Caki2 (cell line): ENCODE measurements at regions not wholly inside any gene's neighbourhood (a gene's known extent, or its start where the extent isn't known, plus 50 kb on each side); places are given as distances from the start of the nearest gene placed in this dataset.

Experiments used
- DNase-seq: peaks from one replicate; pipeline ENCODE4 v3.0.0-alpha.2; 2015; ENCODE audit warnings: low read depth
- in situ Hi-C: cut with HindIII; loops from 2 replicates; pipeline ENCODE4 v1.10.0; 2016; ENCODE audit warnings: low sequenced_read_pairs, low pct_unique_long_range_greater_than_20kb, mixed read lengths

DNA sequence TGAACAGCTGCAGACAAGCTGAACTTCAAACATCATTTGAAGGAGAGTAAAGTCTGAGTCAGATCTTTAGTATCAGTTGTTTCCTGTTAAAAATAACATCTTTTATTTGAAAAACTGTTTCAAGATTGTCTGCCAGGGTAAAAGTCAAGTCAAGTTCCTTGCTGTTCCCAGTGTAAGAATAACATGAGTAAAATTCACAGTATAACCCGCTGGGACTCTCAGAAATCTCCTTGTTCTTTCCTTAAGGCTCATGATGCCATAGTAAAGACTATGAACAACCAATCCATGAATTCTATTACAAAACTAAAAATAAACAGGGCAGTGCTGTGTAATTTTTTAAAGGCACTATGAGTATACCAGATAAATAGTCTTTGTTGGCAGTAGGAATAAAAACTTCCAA, 112.9 kb downstream of the IRS2 start:
- DNase-seq: no peak
- in situ Hi-C loops: no loop called here

DNA sequence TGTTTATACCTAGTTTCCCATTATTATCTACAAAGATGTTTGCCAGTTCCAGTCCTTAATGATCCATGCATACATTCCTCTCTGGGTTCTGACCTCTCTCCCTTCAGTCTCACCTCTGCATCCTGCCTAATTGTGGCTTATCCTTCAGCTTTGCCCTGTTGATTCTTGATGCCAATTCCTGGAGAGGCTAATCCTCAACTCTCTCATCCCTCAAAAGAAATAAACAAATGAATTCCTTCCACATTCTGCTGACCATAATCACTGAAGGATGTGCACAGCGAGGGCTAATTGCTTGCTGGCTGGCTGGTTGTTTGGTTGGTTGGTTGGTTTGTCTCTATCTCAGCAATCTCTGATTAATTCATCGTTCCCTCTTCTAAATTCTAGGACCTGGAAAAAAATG, 113.8 kb downstream of the IRS2 start:
- in situ Hi-C loops: no loop called here
- DNase-seq: peak; percentile 52

DNA sequence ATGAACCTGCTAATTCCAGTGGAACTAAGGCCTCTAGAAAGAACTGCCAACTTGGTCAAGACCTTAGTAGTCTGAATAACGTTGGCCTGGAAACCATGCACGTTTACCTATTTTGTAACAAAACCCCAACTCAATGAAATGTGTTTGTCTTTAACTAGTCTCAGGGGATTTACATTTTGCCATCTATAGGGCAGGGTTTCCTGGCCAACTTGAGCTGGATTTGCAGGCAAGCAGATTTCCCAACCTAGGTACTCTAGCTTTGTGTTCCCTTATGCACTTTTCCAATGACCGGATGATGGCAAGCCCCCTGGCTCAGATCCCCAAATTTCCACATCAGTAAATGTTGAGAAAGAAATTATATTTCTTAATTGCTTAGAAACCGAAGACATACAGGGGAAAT, 114.5 kb downstream of the IRS2 start:
- in situ Hi-C loops: no loop called here
- no peak for DNase-seq

DNA sequence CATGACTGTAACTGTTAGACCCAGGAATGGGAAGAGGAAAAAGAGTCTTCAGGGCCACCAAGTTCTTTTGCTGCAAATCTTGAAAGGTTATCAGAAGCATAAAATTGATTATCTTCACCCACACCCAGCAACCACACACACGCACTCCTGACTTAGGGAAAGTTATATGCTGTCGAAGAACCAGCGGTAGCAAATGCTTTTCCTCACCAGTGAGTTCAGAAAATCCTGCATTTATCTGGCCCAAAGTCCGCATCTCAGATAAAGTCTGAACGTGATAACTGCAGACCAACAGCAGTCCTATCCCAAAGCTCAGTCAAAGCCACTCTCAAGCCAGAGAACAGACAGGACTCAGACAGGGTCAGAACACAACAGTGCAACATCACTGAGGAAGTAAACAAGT, 115.6 kb downstream of the IRS2 start:
- in situ Hi-C loops: no loop called here
- DNase-seq: no peak

DNA sequence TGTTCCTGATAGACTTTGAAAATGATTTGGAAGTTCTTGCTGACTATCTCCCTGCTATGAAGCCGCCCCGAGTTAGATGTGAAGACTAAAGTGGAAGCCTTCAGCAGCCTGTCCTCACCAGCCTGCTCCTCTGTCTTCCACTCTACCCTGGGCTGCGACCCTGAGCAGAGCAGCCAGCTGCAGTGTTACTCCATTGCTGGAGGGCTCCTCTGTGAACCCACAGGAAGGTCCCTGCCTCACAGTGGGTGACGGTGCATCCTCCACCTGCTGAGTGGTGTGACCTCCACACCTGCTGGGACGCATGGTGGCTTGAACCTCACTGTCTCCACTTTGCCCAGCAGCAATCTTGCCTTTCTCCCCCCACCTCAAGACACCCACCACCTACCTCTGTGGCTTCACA, 116.4 kb downstream of the IRS2 start:
- in situ Hi-C loops: no loop called here
- no peak for DNase-seq

DNA sequence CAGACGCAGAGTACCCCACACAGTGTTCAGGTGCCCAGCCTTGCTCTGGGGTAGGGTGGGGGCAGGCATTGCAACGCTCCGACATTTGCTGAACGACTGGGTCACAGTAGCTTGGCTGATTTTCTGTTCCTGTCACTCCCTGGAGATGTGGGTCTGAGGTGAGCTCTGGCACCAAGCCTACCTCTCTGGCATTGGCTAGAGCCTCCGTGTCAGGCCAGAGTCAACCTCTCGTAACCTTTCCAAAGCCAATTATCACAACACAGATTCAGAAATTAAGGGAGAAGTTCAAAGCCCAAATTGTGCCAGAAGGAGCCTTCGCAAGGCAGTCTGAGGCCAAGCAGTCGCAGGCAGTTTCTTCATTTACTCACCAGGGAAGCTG, 117.2 kb downstream of the IRS2 start:
- in situ Hi-C loops: no loop called here
- DNase-seq: no peak

DNA sequence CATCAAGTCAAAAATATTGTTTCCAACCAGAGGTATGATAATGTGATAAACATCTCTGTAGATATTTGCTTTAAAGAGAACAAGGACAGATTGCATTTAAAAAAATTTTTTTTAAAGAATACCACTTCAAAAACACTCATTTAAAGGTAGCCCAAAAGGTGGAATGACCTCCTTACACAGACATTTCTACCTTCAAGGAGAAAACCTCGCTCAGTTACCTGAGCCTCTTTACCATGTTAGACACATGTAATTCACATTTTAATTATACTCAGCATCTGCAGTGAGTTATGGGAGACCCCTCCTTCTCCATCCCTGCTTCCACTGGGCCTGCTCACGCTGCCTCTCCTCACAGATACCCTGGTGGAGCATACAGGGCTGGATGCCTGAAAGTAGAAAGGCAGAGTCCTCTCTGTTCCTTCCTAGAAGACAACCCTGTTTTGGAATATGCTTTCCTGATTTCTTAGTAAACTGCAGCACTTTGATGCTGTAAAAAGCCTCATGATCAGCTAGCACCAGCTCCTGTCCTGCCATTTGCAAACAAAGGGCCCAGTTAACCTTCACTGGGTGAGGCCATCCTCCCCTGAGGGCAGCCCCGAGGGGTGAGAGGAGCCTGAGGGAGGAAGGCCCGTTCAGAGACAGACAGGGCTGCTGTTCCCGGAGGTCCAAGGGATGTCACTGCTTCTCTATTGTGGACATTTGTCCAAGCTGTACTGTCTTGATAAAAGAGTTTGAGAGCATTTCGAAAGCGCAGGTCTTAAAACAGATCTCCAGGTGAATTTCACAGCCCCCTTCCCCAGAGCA, 117.8 kb downstream of the IRS2 start:
- no peak for DNase-seq
- in situ Hi-C loops: no loop called here

DNA sequence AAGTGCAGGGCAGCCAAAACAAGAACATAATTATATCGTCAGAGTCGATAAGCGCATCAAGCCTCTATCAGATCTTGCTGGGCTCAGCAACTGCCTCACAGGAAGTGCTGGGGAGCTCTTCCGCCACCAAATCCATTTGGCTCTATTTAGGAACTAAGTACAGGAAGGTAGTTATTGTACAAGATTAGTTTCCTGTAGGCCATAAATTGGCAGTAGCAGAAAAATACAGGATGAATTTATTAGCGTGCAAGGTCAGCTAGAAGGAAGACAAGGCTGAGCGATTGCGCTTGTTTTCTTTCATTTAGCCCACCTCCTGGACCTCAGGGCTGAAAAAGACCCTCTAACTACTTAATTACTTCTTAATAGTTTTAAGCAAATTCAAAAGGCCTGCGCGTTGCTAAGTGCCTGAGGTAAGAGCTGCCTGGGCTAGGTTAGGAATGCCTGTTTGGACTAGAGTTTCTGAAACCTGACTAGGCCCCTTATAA, 118.5 kb downstream of the IRS2 start:
- in situ Hi-C loops: no loop called here

DNA sequence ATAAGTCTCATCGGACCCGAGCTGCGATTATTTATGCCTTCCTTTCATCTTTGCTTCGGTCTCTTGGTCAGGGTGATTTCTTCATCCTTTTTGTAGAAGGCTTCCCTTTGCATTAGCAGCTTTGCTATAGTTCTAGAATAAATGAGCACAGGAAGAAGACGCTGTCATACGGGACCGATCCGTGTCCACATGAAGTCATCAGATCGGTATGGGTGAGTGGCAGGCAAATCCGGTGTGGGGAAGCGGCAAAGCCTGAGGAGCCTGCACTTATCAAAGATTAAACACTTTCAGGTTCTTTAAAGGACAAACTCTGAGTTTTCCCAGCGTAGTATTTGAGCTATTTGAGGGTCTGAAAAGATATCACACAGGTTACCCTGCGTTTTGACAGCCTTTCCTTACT, 119.3 kb downstream of the IRS2 start:
- in situ Hi-C loops: no loop called here
- DNase-seq: peak; percentile 22

More for the DNA sequence above, 118.5 kb downstream of the IRS2 start:
- DNase-seq: no peak

DNA sequence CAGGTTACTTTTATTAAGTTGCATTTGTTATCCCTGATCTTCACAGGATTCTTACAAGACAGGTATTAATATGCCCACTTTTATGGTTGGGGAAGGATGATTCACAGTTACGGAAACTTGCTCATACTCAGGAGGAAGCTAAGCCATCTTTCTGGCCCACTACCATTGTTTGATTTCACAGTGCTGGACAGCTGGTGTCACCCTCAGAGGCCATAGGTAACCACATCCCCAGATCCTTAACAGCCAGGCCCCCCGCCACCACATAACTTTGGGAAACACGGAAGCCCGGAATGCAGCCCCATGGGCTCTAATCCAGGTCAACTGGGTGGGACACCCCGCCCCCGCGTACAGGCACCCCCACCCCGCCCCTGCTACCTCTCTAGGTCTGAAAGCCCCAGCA, 119.7 kb downstream of the IRS2 start:
- DNase-seq: no peak

DNA sequence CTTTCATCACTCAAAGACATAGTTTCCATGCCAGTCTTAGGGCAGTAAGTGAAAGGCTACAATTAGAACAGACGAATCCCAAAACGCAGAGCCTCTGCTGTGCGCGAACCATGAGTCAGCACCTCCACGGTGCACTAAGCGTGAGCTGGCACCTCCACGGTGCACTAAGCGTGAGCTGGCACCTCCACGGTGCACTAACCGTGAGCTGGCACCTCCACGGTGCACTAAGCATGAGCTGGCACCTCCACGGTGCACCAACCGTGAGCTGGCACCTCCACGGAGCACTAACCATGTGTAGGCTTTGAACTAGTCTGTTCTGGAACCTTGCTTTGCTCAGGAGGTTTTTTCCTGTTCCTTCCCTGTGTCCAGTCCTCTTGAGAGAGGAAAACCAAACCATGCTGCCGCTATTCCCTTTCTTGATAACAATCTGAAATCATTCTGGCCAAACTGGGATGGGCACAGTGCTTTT, 120.6 kb downstream of the IRS2 start:
- peak; percentile 39 for DNase-seq
- in situ Hi-C loops: no loop called here

More for the DNA sequence above, 119.7 kb downstream of the IRS2 start:
- in situ Hi-C loops: no loop called here

DNA sequence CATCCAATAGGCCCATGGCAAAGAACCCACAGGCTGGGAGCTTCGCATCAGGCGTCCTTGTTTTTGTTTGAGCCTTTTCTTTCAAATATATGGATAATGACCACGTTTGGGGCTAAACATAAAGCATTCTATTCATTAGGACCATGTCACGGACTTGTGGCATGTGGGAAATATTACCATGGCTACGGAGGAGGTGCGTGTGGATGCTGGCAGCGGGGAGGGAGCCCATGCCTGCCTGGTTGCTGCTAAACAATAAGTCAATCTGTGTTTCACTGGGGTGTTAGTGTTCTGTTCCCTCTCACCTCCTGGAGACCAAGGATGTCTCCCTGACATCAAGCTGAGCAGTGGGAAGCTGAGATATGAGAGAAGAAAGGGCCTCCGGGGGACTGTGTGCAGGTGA, 121.1 kb downstream of the IRS2 start:
- peak; percentile 8 for DNase-seq
- in situ Hi-C loops: no loop called here

DNA sequence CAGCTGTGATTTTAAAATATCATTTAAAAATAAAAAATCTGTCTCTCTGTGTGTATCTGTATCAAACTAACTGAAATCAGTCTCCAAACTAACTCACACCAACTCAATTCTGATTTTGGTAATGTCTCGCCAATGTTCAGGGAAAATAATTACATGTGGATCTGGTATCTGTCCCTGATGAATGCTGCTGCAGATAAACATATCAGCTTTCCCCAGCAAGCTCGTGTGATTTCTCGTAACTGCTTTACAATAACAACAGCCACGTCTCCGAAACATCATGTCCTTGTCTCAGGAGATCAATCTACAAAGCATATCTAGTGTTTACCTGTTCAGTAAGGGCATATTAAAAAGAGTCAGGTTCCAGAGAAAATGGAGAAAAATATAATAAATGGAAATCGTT, 129.0 kb downstream of the IRS2 start:
- in situ Hi-C loops: no loop called here
- no peak for DNase-seq

DNA sequence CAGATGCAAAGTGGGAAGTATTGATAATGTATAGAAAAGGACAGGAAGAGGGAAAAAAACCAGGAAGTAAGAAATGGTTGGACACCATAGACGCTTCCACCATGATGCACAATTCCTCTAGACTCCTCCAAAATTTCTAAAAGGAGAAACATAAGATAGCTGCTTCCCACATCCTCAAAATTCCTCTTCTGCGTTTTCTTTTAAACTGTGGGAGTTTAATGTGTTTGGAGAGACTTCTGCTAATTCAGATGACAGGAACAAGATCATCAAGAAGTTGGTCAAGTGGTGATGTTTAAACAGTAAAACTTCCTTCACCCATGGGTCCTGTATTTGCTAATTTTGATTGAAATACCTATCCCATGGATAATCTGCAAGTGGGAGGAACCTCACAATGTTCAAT, 130.2 kb downstream of the IRS2 start:
- in situ Hi-C loops: no loop called here
- DNase-seq: no peak

DNA sequence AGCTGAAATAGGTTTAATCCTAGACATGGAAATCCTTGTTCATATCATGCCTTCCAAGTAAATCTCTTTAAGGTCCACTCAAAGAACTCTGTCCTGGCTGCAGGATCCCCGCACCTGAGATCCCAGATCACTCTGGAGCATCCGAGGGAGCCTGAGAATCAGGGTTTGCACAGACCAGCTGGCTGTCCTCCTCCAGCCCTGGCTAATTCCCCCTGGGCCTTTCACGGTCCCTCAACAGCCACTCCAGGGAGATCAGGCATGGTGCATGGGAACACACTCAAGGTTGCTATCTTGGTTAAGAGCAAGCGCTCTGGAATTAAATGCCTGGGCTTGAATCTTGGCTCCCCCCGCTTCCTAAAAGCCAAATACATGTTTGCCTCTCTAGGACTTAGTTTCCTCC, 130.8 kb downstream of the IRS2 start:
- no peak for DNase-seq
- in situ Hi-C loops: no loop called here

DNA sequence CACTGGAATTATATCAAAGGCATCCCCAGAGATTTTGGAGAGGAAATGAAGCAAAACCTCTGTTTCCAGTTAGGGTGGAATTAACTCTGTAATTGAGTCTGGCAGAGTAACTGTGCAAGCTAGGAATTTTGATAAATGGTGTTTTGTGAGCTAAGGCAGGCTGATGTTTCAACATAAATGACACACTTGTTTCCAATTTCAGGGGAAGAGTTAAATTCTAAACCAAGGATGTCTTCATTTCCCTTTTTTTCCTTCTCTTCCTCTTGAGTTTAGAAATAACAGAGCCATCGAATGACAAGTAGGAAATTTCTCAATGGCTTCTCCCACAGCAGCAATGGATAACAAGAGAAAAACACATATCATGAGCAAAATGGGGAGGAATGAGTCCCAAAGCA, 131.2 kb downstream of the IRS2 start:
- in situ Hi-C loops: no loop called here
- no peak for DNase-seq

DNA sequence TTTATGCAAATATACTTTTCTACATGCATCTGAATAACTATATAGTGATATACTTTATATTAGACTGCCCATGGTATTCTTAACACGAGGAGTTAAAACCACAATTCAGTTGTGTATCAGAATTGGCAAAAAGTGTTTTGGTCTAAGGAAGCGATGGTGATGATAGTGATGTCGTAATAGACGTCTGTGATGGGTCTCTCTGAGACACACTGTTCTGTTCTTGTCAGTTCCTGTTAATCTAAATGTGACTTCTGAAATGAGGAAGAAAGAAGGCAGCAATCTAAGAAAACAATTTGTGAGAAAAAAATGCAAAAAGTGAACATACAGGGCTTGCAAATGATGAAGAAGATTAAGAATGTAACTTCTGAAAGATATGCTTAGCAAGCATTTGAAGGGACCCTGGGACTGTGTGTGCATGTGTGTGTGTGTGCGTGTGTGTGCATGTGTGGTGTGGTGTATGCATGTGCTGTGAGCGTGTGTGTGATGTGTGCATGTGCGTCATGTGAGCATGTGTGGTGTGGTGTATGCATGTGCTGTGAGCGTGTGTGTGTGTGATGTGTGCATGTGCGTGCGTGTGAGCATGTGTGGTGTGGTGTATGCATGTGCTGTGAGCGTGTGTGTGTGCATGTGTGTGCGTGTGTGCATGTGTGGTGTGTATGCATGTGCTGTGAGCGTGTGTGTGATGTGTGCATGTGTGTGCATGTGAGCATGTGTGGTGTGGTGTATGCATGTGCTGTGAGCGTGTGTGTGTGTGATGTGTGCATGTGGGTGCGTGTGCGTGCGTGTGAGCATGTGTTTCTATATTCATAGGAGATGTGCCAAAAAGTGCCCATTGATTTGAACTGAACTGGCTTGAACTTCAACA, 131.8 kb downstream of the IRS2 start:
- in situ Hi-C loops: no loop called here
- DNase-seq: no peak

DNA sequence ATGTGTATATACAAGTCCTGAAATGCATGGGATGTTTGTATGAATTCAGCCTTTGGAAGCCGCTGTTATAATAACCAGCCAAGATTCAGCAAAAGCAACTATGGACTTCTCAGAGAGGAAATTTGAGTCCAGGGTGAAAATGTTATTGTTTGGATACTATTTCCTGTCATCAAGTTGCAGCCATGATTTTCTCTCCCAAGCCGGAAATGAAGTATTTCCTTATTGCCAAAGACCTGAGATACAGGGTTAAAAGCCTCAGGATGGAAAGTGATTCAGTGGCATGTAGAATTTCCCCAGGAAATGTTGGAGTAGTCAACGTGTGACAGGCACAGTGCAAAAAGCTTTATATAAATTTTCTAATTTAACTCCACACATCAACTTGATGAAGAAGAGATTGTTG, 133.9 kb downstream of the IRS2 start:
- in situ Hi-C loops: no loop called here
- no peak for DNase-seq

DNA sequence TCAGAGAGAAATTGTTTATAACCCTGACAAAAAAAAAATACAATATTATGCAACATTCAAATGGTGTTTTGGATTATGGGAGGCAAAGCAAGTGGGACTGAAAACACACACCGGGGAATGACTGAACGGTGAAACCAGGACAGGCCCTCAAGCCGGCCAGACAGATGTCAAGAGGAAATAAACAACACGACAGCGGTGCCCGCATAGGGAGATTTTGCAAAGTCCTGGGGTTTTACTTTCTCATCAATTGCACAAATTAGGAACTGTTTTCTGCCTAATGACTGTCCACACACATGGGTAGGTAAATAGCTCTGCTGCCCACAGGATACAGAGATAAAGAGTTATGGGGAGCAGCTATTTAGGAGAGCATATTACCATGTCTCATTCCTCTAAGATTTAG, 134.5 kb downstream of the IRS2 start:
- DNase-seq: no peak
- in situ Hi-C loops: no loop called here
